K562 (cell line): ENCODE measurements at regions not wholly inside any gene's neighbourhood (a gene's known extent, or its start where the extent isn't known, plus 50 kb on each side); places are given as distances from the start of the nearest gene placed in this dataset.

Experiments used
- ATAC-seq: fragments of 200-7000 bp; cut with Tn5 transposase; 3 replicates; pipeline ENCODE4 v1.9.1; 2020; ENCODE audit warnings: moderate library complexity
- BruUV-seq: library from RNA; stranded (reverse); fragments of 400-500 nt; replicated peaks from 2 replicates; lab custom pipeline; 2021; lab: Mats Ljungman, UMichigan
- CTCF ChIA-PET: fragments of 300-600 bp; formaldehyde crosslinking; extraction: SDS; loops from one replicate; lab custom pipeline; 2021; ENCODE audit warnings: low intra/inter-chr PET ratio; lab: Yijun Ruan, JAX
- POLR2A ChIA-PET: fragments of 300-600, 350-650 bp; sonication (Branson Sonifier 250); formaldehyde crosslinking; extraction: SDS; loops from one replicate; lab custom pipeline; 2021; ENCODE audit warnings: antibody characterized with exemption, inconsistent platforms; lab: Yijun Ruan, JAX
- DNase-seq, 4 experiments: peaks; one replicate each; pipeline versions ENCODE4 v3.0.0 to v3.0.0-alpha.2; 2011 to 2018; ENCODE audit warnings: low spot score in 3 of 4, mixed read lengths in 3 of 4; ENCODE audit errors: extremely low read depth in 1 of 4
- FAIRE-seq: peaks from 2 replicates; lab custom pipeline; 2011; peaks lifted over from hg19 to GRCh38; lab: Jason Lieb, UNC
- H2AFZ ChIP-seq: 2 replicates; pipeline ENCODE4 v1.6.0; 2011; ENCODE audit warnings: low read depth, low read length, control low read depth, inconsistent platforms
- H3K27ac ChIP-seq: fragments of 200-600 bp; 3 replicates; pipeline ENCODE4 v1.8.0; 2011; ENCODE audit warnings: low read depth, mild to moderate bottlenecking, control low read depth, inconsistent platforms, low read length, moderate library complexity, mixed read lengths; ENCODE audit errors: extremely low read depth
- H3K27me3 ChIP-seq, 2 experiments: fragments of 300-600 bp in 1 of 2; 2 replicates in 1 of 2; 3 replicates in 1 of 2; pipeline versions ENCODE4 v1.6.0 to v1.8.0; 2011; ENCODE audit warnings: inconsistent platforms in 2 of 2, low read length in 2 of 2, mild to moderate bottlenecking in 1 of 2, mixed read lengths in 1 of 2, moderate library complexity in 1 of 2; ENCODE audit not compliant: control insufficient read depth in 2 of 2, insufficient read depth in 2 of 2
- H3K36me3 ChIP-seq: fragments of 300-600 bp; 3 replicates; pipeline ENCODE4 v1.8.0; 2011; ENCODE audit warnings: mild to moderate bottlenecking, low read length, inconsistent platforms; ENCODE audit not compliant: control insufficient read depth, insufficient read depth
- H3K4me1 ChIP-seq, 2 experiments: fragments of 200-600 bp in 1 of 2; replicated peaks in 1 of 2; 2 replicates in 1 of 2; 3 replicates in 1 of 2; pipeline versions ENCODE4 v1.5.1 to v1.8.0; 2011; ENCODE audit warnings: inconsistent platforms in 2 of 2, low read length in 2 of 2, mild to moderate bottlenecking in 1 of 2, mixed read lengths in 1 of 2, moderate library complexity in 1 of 2; ENCODE audit not compliant: control insufficient read depth in 2 of 2, insufficient read depth in 2 of 2
- H3K4me2 ChIP-seq: 2 replicates; pipeline ENCODE4 v1.6.1; 2011; ENCODE audit warnings: low read length, control low read depth, inconsistent platforms, mixed read lengths; ENCODE audit not compliant: insufficient read depth
- H3K4me3 ChIP-seq: fragments of 200-600 bp; sonication (generic), shearing (Covaris generic); 2 replicates; pipeline ENCODE4 v1.5.1; 2016; ENCODE audit warnings: control low read depth, inconsistent platforms
- H3K79me2 ChIP-seq: fragments of 200-600 bp; 3 replicates; pipeline ENCODE4 v1.8.0; 2011; ENCODE audit warnings: low read length, inconsistent platforms; ENCODE audit not compliant: control insufficient read depth, insufficient read depth
- H3K9ac ChIP-seq, 2 experiments: 2 replicates each; pipeline versions ENCODE4 v1.6.0 to v1.6.1; 2011; ENCODE audit warnings: low read depth in 2 of 2, low read length in 2 of 2, control low read depth in 1 of 2, inconsistent platforms in 1 of 2, mild to moderate bottlenecking in 1 of 2, mixed read lengths in 1 of 2; ENCODE audit not compliant: insufficient read depth in 1 of 2
- H3K9me1 ChIP-seq: one replicate; pipeline ENCODE4 v1.6.0; 2011; ENCODE audit warnings: inconsistent platforms, mild to moderate bottlenecking, low read length, moderate library complexity; ENCODE audit not compliant: control insufficient read depth, insufficient read depth
- H3K9me3 ChIP-seq: replicated peaks from 2 replicates; pipeline ENCODE4 v1.5.1; 2011; ENCODE audit warnings: low read depth, low read length, inconsistent platforms; ENCODE audit not compliant: control insufficient read depth, insufficient read depth
- H4K20me1 ChIP-seq: replicated peaks from 2 replicates; pipeline ENCODE4 v1.6.1; 2011; ENCODE audit warnings: low read length, inconsistent platforms, mixed read lengths; ENCODE audit not compliant: control insufficient read depth, insufficient read depth
- BMI1 ChIP-seq: fragments of 150-350 bp; IDR thresholded peaks from 2 replicates; pipeline ENCODE4 v1.6.1; 2014; ENCODE audit warnings: low read length
- CREB3 ChIP-seq: fragments of 450-650 bp; conservative IDR thresholded peaks from 2 replicates; pipeline ENCODE4 v1.6.1; 2016; ENCODE audit warnings: missing genetic modification characterization, low read depth, mild to moderate bottlenecking, missing compliant biosample characterization, moderate library complexity
- DIDO1 ChIP-seq: fragments of 450-650 bp; IDR thresholded peaks from 2 replicates; pipeline ENCODE4 v1.6.1; 2016; ENCODE audit warnings: low read depth, missing biosample characterization, missing genetic modification characterization
- FOXJ2 ChIP-seq: fragments of 200-800 bp; sonication (Bioruptor generic); IDR thresholded peaks from 2 replicates; pipeline ENCODE4 v1.6.1; 2016; ENCODE audit warnings: missing genetic modification characterization, missing compliant biosample characterization
- HIVEP1 ChIP-seq: fragments of 250-450 bp; sonication (Bioruptor Pico); IDR thresholded peaks from 2 replicates; pipeline ENCODE4 v1.4.0; 2020; ENCODE audit warnings: mild to moderate bottlenecking
- MEIS2 ChIP-seq: fragments of 450-650 bp; IDR thresholded peaks from 2 replicates; pipeline ENCODE4 v1.6.1; 2014; ENCODE audit warnings: mild to moderate bottlenecking; ENCODE audit not compliant: partially characterized antibody
- MXD1 ChIP-seq: fragments of 250-450 bp; sonication (Bioruptor Pico); IDR thresholded peaks from 2 replicates; pipeline ENCODE4 v1.8.0; 2021; ENCODE audit warnings: borderline replicate concordance, mild to moderate bottlenecking, moderate library complexity; ENCODE audit not compliant: poor library complexity, severe bottlenecking
- NFYB ChIP-seq: IDR thresholded peaks from 2 replicates; pipeline ENCODE4 v1.6.1; 2011; ENCODE audit warnings: mild to moderate bottlenecking, moderate library complexity; ENCODE audit not compliant: insufficient read length; ENCODE audit errors: extremely low read depth
- SAFB ChIP-seq: fragments of 200-400 bp; formaldehyde crosslinking; IDR thresholded peaks from 2 replicates; pipeline ENCODE4 v1.6.1; 2017; ENCODE audit warnings: low read depth, low read length, borderline replicate concordance
- SETDB1 ChIP-seq: IDR thresholded peaks from one replicate; pipeline ENCODE4 v1.6.1; 2012; ENCODE audit warnings: low read length, control low read depth, inconsistent platforms
- U2AF2 ChIP-seq: fragments of 200-400 bp; formaldehyde crosslinking; optimal IDR thresholded peaks from 2 replicates; pipeline ENCODE3; 2017; ENCODE audit warnings: low read depth, mild to moderate bottlenecking, low read length
- UBTF ChIP-seq, 2 experiments: IDR thresholded peaks; 2 replicates each; pipeline ENCODE4 v1.6.1; 2012; ENCODE audit warnings: improper control_type of control experiment in 2 of 2, low read depth in 2 of 2, low read length in 2 of 2, borderline replicate concordance in 1 of 2
- YY1 ChIP-seq, 3 experiments: IDR thresholded peaks; 2 replicates each; pipeline ENCODE4 v1.6.1; 2011; ENCODE audit warnings: low read length in 2 of 3, mild to moderate bottlenecking in 2 of 3, moderate library complexity in 2 of 3, borderline replicate concordance in 1 of 3, control low read depth in 1 of 3, low read depth in 1 of 3; ENCODE audit not compliant: insufficient read depth in 3 of 3, insufficient replicate concordance in 2 of 3, control insufficient read depth in 1 of 3, insufficient read length in 1 of 3; ENCODE audit errors: extremely low read depth in 1 of 3
- ZKSCAN8 ChIP-seq: fragments of 200-800 bp; sonication (Bioruptor generic); IDR thresholded peaks from 2 replicates; pipeline ENCODE4 v1.6.1; 2016; ENCODE audit warnings: missing genetic modification characterization, missing compliant biosample characterization
- ZNF395 ChIP-seq: fragments of 200-800 bp; sonication (Bioruptor generic); IDR thresholded peaks from 2 replicates; pipeline ENCODE4 v1.6.1; 2017; ENCODE audit warnings: missing genetic modification characterization, missing compliant biosample characterization
- ZNF785 ChIP-seq: fragments of 250-450 bp; sonication (Bioruptor Pico); IDR thresholded peaks from 2 replicates; pipeline ENCODE4 v1.4.0; 2020; ENCODE audit warnings: mild to moderate bottlenecking
- WGBS: fragments of 100-300 bp; shearing (Covaris generic); methylation state at CpG from one replicate; pipeline ENCODE4 v1.1.6; 2016; ENCODE audit warnings: low coverage, mixed read lengths; ENCODE audit not compliant: insufficient coverage; ENCODE audit errors: missing lambda C conversion rate; 5-methylcytosine and 5-hydroxymethylcytosine counted together
- in situ Hi-C: fragments of 300-500 bp; cut with MboI; formaldehyde crosslinking; loops from 4 replicates; pipeline ENCODE4 v1.15.0; 2018; ENCODE audit warnings: inconsistent platforms, mixed read lengths
- intact Hi-C: fragments of 100-400 bp; cut with micrococcal nuclease; formaldehyde crosslinking; loops from 2 replicates; pipeline ENCODE4 v1.14.2; 2022

- no peak overlapping the region for H2AFZ ChIP-seq
- BruUV-seq: no TSS peak
- H3K27me3 ChIP-seq: no peaks in the 10 kb centered on the region; a peak in 1 of 5 replicates
- ChIA-PET CTCF (no interaction called here), POLR2A (no interaction called here)
- in situ Hi-C loops (no loop called here), intact Hi-C loops (no loop called here)
- no peak overlapping the region for H3K27ac ChIP-seq
- H3K36me3 ChIP-seq: no peaks in the 10 kb centered on the region
- TF ChIP-seq UBTF (IDR thresholded peaks at IDR 0.05; ENCODE audit: borderline replicate concordance in 1 of 2, low read depth in 2 of 2, low read length in 2 of 2): no peak
- no peak for TF ChIP-seq ZNF395 (CRISPR knock-in tag)
- TF ChIP-seq CREB3 (tag): no peak
- TF ChIP-seq HIVEP1 (CRISPR knock-in tag): no peak
- no peak for TF ChIP-seq FOXJ2 (tag)
- TF ChIP-seq BMI1: no peak
- TF ChIP-seq ZKSCAN8 (CRISPR knock-in tag): no peak
- TF ChIP-seq ZNF785 (CRISPR knock-in tag): no peak
- no peak for TF ChIP-seq MXD1 (CRISPR knock-in tag)
- no peak for TF ChIP-seq YY1 (IDR thresholded peaks at IDR 0.05; ENCODE audit: borderline replicate concordance in 1 of 3, control insufficient read depth in 1 of 3, extremely low read depth in 1 of 3, insufficient read depth in 3 of 3, insufficient read length in 1 of 3, insufficient replicate concordance in 2 of 3, low read depth in 1 of 3, low read length in 2 of 3)
- TF ChIP-seq MEIS2: no peak
- TF ChIP-seq SETDB1: no peak
- no peak for TF ChIP-seq SAFB
- TF ChIP-seq U2AF2: no peak
- no peak for TF ChIP-seq NFYB
- TF ChIP-seq DIDO1 (tag): no peak
- H3K79me2 ChIP-seq: no peaks in the 10 kb centered on the region
- FAIRE-seq (no peak), ATAC-seq (no peak), DNase-seq (no peak)
- WGBS: 0% methylated on average over 5 of the region's 5 CpGs
- no peaks in the 10 kb centered on the region for H4K20me1 ChIP-seq
- no peak overlapping the region for H3K4me3 ChIP-seq
- no peaks in the 10 kb centered on the region; a peak in 1 of 5 replicates for H3K4me1 ChIP-seq
- no peaks in the 10 kb centered on the region for H3K9me1 ChIP-seq
- no peak overlapping the region for H3K4me2 ChIP-seq
- no peaks in the 10 kb centered on the region for H3K9me3 ChIP-seq
- no peak overlapping the region for H3K9ac ChIP-seq
These were observed 182.0 kb upstream of the WWC1 start for GRCh38 chr5:168109441-168109840.
